ENCODE measurements at regions not wholly inside any gene's neighbourhood (a gene's known extent, or its start where the extent isn't known, plus 50 kb on each side); places are given as distances from the start of the nearest gene placed in this dataset.

DNA sequence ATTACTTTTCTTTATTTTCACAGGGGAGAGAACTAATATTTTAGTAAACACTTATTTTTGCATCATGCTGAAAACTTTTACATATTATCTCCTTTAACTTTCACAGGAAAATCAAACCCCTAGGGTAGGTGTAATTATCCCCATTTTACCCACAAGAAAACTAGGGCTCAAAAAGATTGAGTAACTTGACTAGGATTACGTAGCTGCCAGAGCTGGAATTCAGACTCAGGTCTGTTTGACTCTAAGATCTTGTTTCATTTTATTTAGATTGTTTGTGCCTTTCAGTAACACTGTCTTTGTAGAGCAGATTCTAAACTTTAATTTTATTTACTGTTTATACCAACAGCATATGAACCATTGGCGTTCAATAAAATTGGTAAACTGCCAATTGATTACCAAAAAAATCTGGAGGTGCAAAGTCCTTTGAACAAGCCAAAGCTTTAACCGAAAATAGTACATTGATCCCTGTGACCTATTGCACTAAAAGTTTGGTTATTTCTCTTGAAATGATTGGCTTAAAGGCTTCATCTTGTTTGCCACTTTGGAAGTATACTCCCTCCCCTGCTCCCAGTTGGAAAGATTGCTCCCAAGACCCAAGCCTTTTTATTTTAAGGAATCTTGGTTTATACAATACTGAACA is 71.0 kb upstream of the WDR26 start:
- no peak for DNase-seq

GRCh38 chr1:224506141-224506814 is 71.7 kb upstream of the WDR26 start:
- DNase-seq, result no peak

- no peak for DNase-seq
Observed at GRCh38 chr1:224507771-224508523, 73.3 kb upstream of the WDR26 start.

- no peak for DNase-seq
Observed at GRCh38 chr1:224509907-224510306, 75.3 kb upstream of the WDR26 start.

DNA sequence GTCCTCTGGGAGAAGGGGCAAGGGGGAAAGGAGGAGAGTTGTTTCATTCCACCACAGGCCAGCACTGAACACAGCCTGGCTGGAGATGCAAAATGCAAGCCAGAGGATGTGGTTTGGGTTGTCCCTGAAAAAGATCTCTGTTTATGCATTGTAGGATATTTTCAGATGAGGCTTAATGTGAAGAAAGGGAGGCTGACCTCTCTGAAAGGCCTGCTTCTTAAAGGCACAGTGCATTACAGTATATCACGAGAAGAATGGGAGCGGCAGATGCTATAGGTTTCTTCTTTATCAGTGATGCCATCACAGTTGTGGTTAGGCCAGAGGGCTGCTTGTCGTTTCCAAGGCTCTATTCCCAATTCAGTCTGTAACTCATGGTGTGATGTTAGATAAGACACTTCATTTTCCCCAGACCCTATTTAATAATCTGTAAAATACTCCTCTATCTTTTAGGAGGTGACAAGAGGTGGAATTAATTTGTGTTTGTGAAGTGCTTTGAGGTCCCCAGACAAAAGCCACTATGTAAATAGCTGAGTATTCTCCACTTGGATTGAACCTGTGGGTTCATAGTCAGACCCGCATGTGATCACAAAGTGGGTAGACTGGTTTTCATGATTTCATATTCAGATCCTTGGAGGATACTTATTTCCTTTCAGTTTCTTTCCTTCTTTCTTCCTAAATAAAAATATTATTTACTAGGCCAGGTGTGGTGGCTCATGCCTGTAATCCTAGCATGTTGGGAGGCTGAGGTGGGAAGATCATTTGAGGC is 76.5 kb upstream of the WDR26 start:
- DNase-seq, result no peak

- no peak for DNase-seq
Observed at GRCh38 chr1:224512600-224513151, 78.1 kb upstream of the WDR26 start.

- no peak for DNase-seq
Observed at GRCh38 chr1:224513383-224513782, 78.8 kb upstream of the WDR26 start.

- DNase-seq, result peak; percentile 71
Observed at GRCh38 chr1:224513787-224514209, 79.2 kb upstream of the WDR26 start.

DNA sequence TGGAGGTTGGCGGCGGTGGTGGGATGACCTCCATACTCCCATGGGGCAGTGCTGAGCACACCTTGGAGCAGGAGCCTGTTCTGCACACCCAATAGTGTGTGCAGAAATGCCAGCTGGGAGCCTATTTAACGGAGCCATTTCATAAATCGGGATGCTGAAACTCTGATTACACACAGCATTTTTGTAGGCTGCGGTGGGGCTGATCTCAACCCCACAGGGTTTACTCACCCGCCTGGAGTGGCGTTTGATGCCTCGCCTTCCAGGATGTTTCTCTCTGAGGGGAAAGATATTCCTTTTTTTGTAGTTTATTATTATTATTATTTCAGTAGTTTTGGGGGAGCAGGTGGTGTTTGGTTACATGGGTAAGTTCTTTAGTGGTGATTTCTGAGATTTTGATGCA is 82.6 kb upstream of the WDR26 start:
- DNase-seq, result no peak

- DNase-seq, result no peak
Observed at GRCh38 chr1:224518528-224518927, 83.9 kb upstream of the WDR26 start.

- no peak for DNase-seq
Observed at GRCh38 chr1:224519874-224520273, 85.3 kb upstream of the WDR26 start.

GRCh38 chr1:224520808-224521207 is 86.2 kb upstream of the WDR26 start:
- DNase-seq, result no peak

DNA sequence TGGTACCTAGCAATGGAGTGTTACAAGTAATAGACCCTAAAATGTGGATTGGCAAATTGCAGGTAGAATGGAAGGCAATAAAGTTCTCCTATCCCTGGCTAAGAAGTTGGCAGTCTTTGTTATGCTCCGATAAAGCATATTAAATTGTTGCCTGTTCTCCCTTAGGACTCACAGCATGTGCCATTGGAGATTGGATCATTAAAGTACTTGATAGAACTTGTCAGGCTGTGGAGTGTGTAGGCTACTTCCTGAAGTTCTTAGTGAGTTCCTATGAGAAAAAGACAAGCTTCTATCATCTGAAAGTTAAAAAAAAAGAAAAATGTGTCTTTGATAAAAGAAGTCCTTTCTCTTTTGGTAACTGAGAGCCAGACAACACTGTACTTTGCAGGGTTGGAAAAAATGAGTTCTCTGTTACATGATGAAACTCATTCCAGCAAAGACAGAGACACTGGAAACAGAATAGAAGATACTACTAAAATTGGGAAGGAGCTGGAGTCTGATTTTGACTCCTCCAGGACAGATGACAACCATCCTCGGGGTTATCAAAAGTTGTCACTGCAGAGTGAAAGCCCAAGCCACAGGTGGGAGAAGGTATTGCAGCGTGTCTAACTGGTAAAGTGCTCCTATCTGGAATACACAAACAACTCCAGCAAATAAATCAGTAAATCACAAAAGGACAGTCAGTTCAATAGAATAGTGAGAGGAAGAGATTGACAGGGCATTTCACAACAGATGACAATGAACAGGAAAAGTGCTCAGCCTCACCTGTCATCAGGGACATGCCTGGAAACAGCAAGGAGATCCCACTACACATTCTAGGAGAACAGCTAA is 87.5 kb upstream of the WDR26 start:
- DNase-seq, result no peak

GRCh38 chr1:224523676-224524075 is 89.1 kb upstream of the WDR26 start:
- no peak for DNase-seq

DNA sequence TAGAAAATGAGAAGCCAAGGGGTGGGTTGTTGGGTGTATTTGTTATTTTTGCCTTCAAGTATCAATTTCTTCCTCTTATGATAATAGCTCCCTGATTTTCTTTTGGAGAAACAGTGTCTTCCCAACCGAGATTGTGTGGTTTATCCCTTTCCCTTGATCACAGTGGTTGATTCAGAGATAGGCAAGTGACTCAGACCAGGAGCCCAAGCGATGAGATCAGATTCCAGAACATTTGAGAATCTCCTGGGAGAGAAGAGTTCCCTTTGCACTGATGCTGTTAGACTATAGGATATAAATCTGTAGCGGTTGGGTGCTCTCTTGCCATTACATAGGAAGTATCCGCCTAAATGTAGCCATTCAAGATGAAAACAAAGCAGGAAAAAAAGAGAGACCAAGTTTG is 90.1 kb upstream of the WDR26 start:
- DNase-seq, result no peak

DNA sequence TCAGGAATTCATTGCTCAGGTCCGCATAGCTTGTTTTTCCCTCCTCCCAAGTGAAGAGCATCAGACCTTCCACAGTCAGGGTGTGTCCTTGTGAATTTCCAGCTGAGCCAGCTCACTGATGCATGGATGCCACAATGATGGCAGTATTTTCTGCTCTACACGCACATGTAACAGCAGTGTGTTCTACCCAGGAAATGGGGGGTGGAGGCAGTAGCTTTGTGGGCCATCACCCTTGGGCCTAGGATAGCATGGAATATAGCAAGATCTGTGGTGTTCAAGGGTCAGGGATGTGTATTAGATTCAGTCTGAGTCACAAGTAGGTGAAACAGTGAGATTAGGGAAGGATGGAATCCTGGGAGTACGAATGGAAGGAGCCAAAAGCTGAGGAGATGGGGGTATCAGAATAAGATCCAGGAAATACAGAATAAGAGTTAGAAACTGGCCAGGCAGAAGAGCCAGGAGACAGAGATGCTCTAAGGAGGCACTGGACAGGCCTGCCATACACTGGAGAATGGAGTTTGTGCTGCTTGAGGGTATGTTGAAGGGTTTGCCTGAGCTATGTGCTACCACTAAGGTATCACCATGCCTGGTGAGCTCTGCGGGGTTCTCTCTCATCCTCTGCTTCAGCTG is 90.6 kb upstream of the CNIH3 start:
- DNase-seq, result no peak

DNA sequence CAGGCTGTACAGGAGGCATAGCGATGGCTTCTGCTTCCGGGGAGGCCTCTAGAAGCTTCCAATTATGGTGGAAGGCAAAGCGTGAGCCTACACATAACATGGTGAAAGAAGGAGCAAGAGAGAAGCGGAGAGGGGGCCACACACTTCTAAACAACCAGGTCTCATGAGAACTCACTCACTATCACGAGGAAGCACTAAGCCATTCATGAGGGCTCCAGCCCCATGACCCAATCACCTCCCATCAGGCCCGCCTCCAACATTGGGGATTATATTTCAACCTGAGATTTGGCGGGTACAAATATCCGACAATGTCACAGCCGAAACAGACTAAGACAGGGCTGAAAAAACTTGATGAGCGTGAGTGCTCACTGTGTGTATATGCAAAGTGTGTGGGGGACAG is 89.3 kb upstream of the CNIH3 start:
- no peak for DNase-seq

DNA sequence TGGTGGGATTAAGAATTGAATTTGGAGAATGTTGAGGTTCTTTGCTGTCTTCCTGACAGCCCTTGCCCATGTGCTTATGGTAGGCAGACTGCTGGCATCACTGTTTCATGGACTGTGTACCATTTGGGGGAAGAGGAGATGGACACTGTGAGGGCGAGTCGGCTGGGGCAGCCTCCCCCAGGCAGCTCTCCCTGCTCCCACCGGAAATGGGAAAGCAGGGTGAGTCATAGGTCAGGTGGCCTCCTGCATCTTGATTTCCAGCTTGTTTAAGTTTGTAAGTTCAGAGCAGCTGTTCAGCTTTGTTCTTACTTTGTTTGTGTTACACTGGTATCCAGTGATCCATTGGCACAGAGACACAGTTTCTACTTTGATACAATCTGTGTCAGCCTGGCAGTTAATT is 87.2 kb upstream of the CNIH3 start:
- no peak for DNase-seq

- no peak for DNase-seq
Observed at GRCh38 chr1:224529844-224530243, 86.3 kb upstream of the CNIH3 start.

DNA sequence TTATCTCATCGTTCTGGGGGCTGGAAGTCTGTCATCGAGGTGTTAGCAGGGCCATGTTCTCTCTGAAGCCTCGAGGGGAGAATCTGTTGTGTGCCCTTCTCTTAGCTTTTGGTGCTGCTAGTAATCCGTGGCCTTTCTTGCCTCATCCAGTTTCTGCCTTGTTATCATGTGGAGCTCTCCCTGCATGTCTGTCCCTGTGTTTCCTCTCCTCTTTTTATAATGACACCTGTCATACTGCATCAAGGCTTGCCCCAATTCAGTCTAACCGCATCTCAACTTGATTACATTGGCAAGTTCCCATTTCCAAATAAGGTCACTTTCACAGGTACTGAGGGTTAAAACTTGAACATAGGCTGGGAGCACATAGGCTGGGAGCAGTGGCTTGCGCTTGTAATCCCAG is 82.6 kb upstream of the CNIH3 start:
- DNase-seq, result no peak

- no peak for DNase-seq
Observed at GRCh38 chr1:224534731-224535130, 81.4 kb upstream of the CNIH3 start.

All from right kidney (tissue), 1 donor.